IMR-90 (cell line): ENCODE measurements at regions not wholly inside any gene's neighbourhood (a gene's known extent, or its start where the extent isn't known, plus 50 kb on each side); places are given as distances from the start of the nearest gene placed in this dataset.
"Not testable (repeated sequence)": the region's sequence is repeated elsewhere in the genome, so short reads cannot be mapped to it uniquely, and the experiment has no call there.

ENCODE experiments used
- ATAC-seq: fragments of 200-7000 bp; cut with Tn5 transposase; 2 replicates; pipeline ENCODE4 v1.9.1; 2020; ENCODE audit warnings: low read depth, mild to moderate bottlenecking, moderate library complexity
- BruUV-seq: library from RNA; stranded (reverse); fragments of 400-500 nt; replicated peaks from 2 replicates; lab custom pipeline; 2021; lab: Mats Ljungman, UMichigan
- CTCF ChIA-PET: fragments of 300-600 bp; formaldehyde crosslinking; extraction: SDS; loops from one replicate; lab custom pipeline; 2021; ENCODE audit warnings: antibody characterized with exemption; lab: Yijun Ruan, JAX
- POLR2A ChIA-PET: fragments of 300-600 bp; sonication (Branson Sonifier 250); formaldehyde crosslinking; loops from one replicate; lab custom pipeline; 2022; ENCODE audit warnings: antibody characterized with exemption; ENCODE audit not compliant: unreplicated experiment; lab: Charles Lee
- DNase-seq: peaks from one replicate; pipeline ENCODE4 v3.0.0; 2013
- H2AFZ ChIP-seq: replicated peaks from 2 replicates; pipeline ENCODE3; 2013; ENCODE audit warnings: low read length, mild to moderate bottlenecking; ENCODE audit not compliant: poor library complexity
- H2AK5ac ChIP-seq: 2 replicates; pipeline ENCODE4 v1.6.1; 2013; ENCODE audit warnings: low read depth, low read length, inconsistent platforms
- H2AK9ac ChIP-seq: replicated peaks from 2 replicates; pipeline ENCODE3; 2013; ENCODE audit warnings: mild to moderate bottlenecking, low read depth, low read length, moderate library complexity; ENCODE audit not compliant: poor library complexity
- H2BK120ac ChIP-seq: 2 replicates; pipeline ENCODE4 v1.6.1; 2013; ENCODE audit warnings: low read depth, low read length, inconsistent platforms
- H2BK15ac ChIP-seq: 3 replicates; pipeline ENCODE4 v1.6.1; 2013; ENCODE audit warnings: low read depth, low read length, inconsistent platforms
- H2BK20ac ChIP-seq: 2 replicates; pipeline ENCODE4 v1.6.1; 2013; ENCODE audit warnings: low read depth, mild to moderate bottlenecking, inconsistent platforms, low read length, moderate library complexity
- H2BK5ac ChIP-seq: 2 replicates; pipeline ENCODE4 v1.6.1; 2013; ENCODE audit warnings: mild to moderate bottlenecking, low read depth, low read length, inconsistent platforms; ENCODE audit not compliant: poor library complexity, severe bottlenecking
- H3K14ac ChIP-seq: replicated peaks from 2 replicates; pipeline ENCODE4 v1.6.1; 2013; ENCODE audit warnings: low read depth, low read length, inconsistent platforms
- H3K18ac ChIP-seq: 2 replicates; pipeline ENCODE4 v1.6.1; 2013; ENCODE audit warnings: low read depth, low read length, control low read depth
- H3K23ac ChIP-seq: 2 replicates; pipeline ENCODE4 v1.6.1; 2013; ENCODE audit warnings: low read depth, low read length, inconsistent platforms
- H3K27ac ChIP-seq: 2 replicates; pipeline ENCODE4 v1.5.1; 2013; ENCODE audit warnings: mild to moderate bottlenecking, control low read depth, low read length; ENCODE audit not compliant: insufficient read depth
- H3K27me3 ChIP-seq: 2 replicates; pipeline ENCODE4 v1.6.1; 2013; ENCODE audit warnings: low read length; ENCODE audit not compliant: control insufficient read depth, insufficient read depth
- H3K36me3 ChIP-seq: 2 replicates; pipeline ENCODE4 v1.6.1; 2013; ENCODE audit warnings: low read length, mixed read lengths; ENCODE audit not compliant: control insufficient read depth, insufficient read depth
- H3K4ac ChIP-seq: 2 replicates; pipeline ENCODE4 v1.6.1; 2013; ENCODE audit warnings: low read depth, low read length, inconsistent platforms
- H3K4me1 ChIP-seq: 2 replicates; pipeline ENCODE4 v1.6.1; 2013; ENCODE audit warnings: low read length, mixed read lengths; ENCODE audit not compliant: control insufficient read depth, insufficient read depth
- H3K4me2 ChIP-seq: 2 replicates; pipeline ENCODE4 v1.6.1; 2013; ENCODE audit warnings: low read depth, mild to moderate bottlenecking, control low read depth, low read length, moderate library complexity
- H3K4me3 ChIP-seq: 2 replicates; pipeline ENCODE4 v1.5.1; 2013; ENCODE audit warnings: low read depth, mild to moderate bottlenecking, control low read depth, low read length, moderate library complexity; ENCODE audit not compliant: insufficient read depth
- H3K56ac ChIP-seq: 2 replicates; pipeline ENCODE4 v1.6.1; 2013; ENCODE audit warnings: low read length, inconsistent platforms; ENCODE audit not compliant: insufficient read depth; ENCODE audit errors: extremely low read depth
- H3K79me1 ChIP-seq, 2 experiments: 2 replicates each; pipeline ENCODE4 v1.6.1; 2013; ENCODE audit warnings: low read length in 2 of 2, inconsistent platforms in 1 of 2, low read depth in 1 of 2
- H3K9ac ChIP-seq: 2 replicates; pipeline ENCODE4 v1.6.1; 2013; ENCODE audit warnings: low read depth, low read length, control low read depth
- H3K9me1 ChIP-seq: 2 replicates; pipeline ENCODE4 v1.6.1; 2013; ENCODE audit warnings: low read length, inconsistent platforms; ENCODE audit not compliant: insufficient read depth
- H3K9me3 ChIP-seq: 2 replicates; pipeline ENCODE4 v1.6.1; 2013; ENCODE audit warnings: low read length; ENCODE audit not compliant: control insufficient read depth, insufficient read depth
- H4K20me1 ChIP-seq: 2 replicates; pipeline ENCODE4 v1.6.1; 2013; ENCODE audit warnings: low read length, inconsistent platforms; ENCODE audit not compliant: insufficient read depth
- H4K5ac ChIP-seq: 2 replicates; pipeline ENCODE4 v1.6.1; 2013; ENCODE audit warnings: mild to moderate bottlenecking, low read depth, low read length, control low read depth
- H4K8ac ChIP-seq, 2 experiments: 2 replicates each; pipeline ENCODE4 v1.6.1; 2013; ENCODE audit warnings: low read depth in 2 of 2, low read length in 2 of 2, control low read depth in 1 of 2, inconsistent platforms in 1 of 2
- H4K91ac ChIP-seq: 2 replicates; pipeline ENCODE4 v1.6.1; 2013; ENCODE audit warnings: low read depth, low read length, inconsistent platforms; ENCODE audit not compliant: insufficient read depth
- BHLHE40 ChIP-seq: fragments of 150-350 bp; IDR thresholded peaks from 2 replicates; pipeline ENCODE4 v1.6.1; 2016; ENCODE audit warnings: mild to moderate bottlenecking, low read depth, low read length
- CEBPB ChIP-seq: IDR thresholded peaks from 2 replicates; pipeline ENCODE4 v1.6.1; 2012; ENCODE audit warnings: low read depth, low read length, improper control_type of control experiment
- CHD1 ChIP-seq: IDR thresholded peaks from 2 replicates; pipeline ENCODE4 v1.6.1; 2012; ENCODE audit warnings: low read depth, low read length, improper control_type of control experiment
- MAFK ChIP-seq: IDR thresholded peaks from 2 replicates; pipeline ENCODE4 v1.6.1; 2012; ENCODE audit warnings: low read depth, low read length, improper control_type of control experiment
- MXI1 ChIP-seq: IDR thresholded peaks from 2 replicates; pipeline ENCODE4 v1.6.1; 2012; ENCODE audit warnings: low read depth, mild to moderate bottlenecking, low read length, moderate library complexity, borderline replicate concordance
- POLR2A ChIP-seq: IDR thresholded peaks from 2 replicates; pipeline ENCODE4 v1.6.1; 2012; ENCODE audit warnings: mild to moderate bottlenecking, low read depth, low read length
- RAD21 ChIP-seq: IDR thresholded peaks from 2 replicates; pipeline ENCODE4 v1.6.1; 2012; ENCODE audit warnings: low read length, improper control_type of control experiment
- RCOR1 ChIP-seq: IDR thresholded peaks from 2 replicates; pipeline ENCODE4 v1.6.1; 2012; ENCODE audit warnings: mild to moderate bottlenecking, low read length, improper control_type of control experiment; ENCODE audit not compliant: insufficient replicate concordance
- SMC3 ChIP-seq: fragments of 150-350 bp; IDR thresholded peaks from 2 replicates; pipeline ENCODE4 v1.6.1; 2016; ENCODE audit warnings: low read depth, mild to moderate bottlenecking, antibody characterized with exemption, low read length, moderate library complexity
- WGBS, 2 experiments: methylation state at CpG; one replicate each; pipeline versions ENCODE4 v1.1.5 to v1.1.7; 2013; ENCODE audit warnings: missing lambda C conversion rate in 2 of 2; ENCODE audit not compliant: insufficient read length in 1 of 2; ENCODE audit errors: extremely low coverage in 2 of 2; 5-methylcytosine and 5-hydroxymethylcytosine counted together
- dilution Hi-C: fragments of 300-500 bp; cut with HindIII; formaldehyde crosslinking; loops from one replicate; pipeline ENCODE4 v1.14.3; 2018; ENCODE audit warnings: low sequenced_read_pairs; ENCODE audit not compliant: unreplicated experiment
- in situ Hi-C: fragments of 300-500 bp; cut with MboI; formaldehyde crosslinking; loops from 3 replicates; pipeline ENCODE4 v1.14.3; 2019; ENCODE audit warnings: low sequenced_read_pairs, inconsistent platforms, mixed read lengths
- intact Hi-C: fragments of 100-400 bp; cut with micrococcal nuclease; formaldehyde crosslinking; loops from 2 replicates; pipeline ENCODE4 v1.10.0; 2022

DNA sequence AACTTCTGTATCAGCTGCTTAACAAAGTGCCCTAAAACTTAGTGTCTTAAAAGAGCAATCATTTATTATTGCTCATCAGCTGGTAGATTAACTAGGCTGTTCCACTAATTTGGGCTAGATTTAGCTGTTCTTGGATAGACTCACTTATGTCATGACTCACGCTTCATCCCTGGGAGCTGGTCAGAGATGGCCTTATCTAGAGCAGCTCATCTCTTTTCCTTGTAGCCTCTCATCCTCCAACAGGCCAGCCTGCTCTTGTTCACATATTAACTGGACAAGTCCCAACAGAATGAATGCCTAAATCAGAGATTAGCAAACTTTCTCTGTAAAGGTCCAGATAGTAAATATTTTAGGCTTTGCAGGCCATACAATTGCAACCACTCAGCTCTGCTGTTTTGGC is 66.9 kb upstream of the PLAAT1 start:
- CTCF ChIA-PET, result no interaction called here
- Histone ChIP-seq H3K27me3 (no peaks in the 10 kb centered on the region), H3K18ac (no peak overlapping the region), H3K4me3 (no peak overlapping the region), H2AK5ac (no peak overlapping the region), H3K36me3 (no peaks in the 10 kb centered on the region), H2BK15ac (no peak overlapping the region), H2AK9ac (no peak overlapping the region), H4K5ac (no peak overlapping the region), H3K79me1 (no peaks in the 10 kb centered on the region), H3K23ac (no peak overlapping the region), H3K27ac (no peak overlapping the region), H3K4me1 (no peaks in the 10 kb centered on the region), H4K8ac (no peak overlapping the region), H3K4ac (no peak overlapping the region), H3K9me1 (no peaks in the 10 kb centered on the region), H2BK20ac (no peak overlapping the region), H2AFZ (no peak overlapping the region), H2BK5ac (no peak overlapping the region), H3K9me3 (no peaks in the 10 kb centered on the region), H3K56ac (no peak overlapping the region), H2BK120ac (no peak overlapping the region), H4K20me1 (no peaks in the 10 kb centered on the region), H3K14ac (no peak overlapping the region), H3K9ac (no peak overlapping the region), H3K4me2 (no peak overlapping the region), H4K91ac (no peak overlapping the region)
- DNase-seq, result no peak
- in situ Hi-C loops (no loop called here), intact Hi-C loops (no loop called here), dilution Hi-C loops (no loop called here)
- no CpG with 5 or more reads among the region's 1 CpG for WGBS, 2 experiments
- TF ChIP-seq MXI1 (no peak), BHLHE40 (no peak), POLR2A (no peak), CEBPB (no peak), RAD21 (no peak), RCOR1 (no peak), CHD1 (no peak), SMC3 (no peak), MAFK (no peak)
- POLR2A ChIA-PET, result no interaction called here
- no peak for ATAC-seq
- BruUV-seq, result no TSS peak

DNA sequence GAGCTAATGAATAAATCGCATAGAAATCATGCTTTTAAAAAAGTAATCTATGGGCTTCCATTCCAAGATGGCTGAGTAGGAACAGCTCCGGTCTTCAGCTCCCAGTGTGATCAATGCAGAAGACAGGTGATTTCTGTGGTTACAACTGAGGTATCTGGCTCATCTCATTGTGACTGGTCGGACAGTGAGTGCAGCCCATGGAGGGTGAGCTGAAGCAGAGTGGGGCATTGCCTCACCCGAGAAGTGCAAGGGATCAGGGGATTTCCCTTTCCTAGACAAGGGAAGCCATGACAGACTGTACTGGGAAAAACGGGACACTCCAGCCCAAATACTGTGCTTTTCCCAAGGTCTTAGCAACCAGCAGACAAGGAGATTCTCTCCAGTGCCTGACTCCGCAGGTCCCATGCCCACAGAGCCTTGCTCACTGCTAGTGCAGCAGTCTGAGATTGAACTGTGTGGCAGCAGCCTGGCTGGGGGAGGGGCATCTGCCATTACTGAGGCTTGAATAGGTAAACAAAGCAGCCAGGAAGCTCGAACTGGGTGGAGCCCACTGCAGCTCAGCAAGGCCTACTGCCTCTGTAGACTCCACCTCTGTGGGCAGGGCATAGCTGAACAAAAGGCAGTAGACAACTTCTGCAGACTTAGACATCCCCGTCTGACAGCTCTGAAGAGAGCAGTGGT is 61.5 kb upstream of the PLAAT1 start:
- H2AFZ ChIP-seq, H3K4me2 ChIP-seq, H3K9me1 ChIP-seq, H3K56ac ChIP-seq, H3K27ac ChIP-seq, H3K9me3 ChIP-seq, H3K4me3 ChIP-seq, dilution Hi-C loops, H2BK120ac ChIP-seq, H4K8ac ChIP-seq, ATAC-seq, H2AK9ac ChIP-seq, H3K14ac ChIP-seq, H3K4me1 ChIP-seq, in situ Hi-C loops, H3K18ac ChIP-seq, H2BK20ac ChIP-seq, H3K79me1 ChIP-seq, H4K91ac ChIP-seq, H4K5ac ChIP-seq, DNase-seq, H3K4ac ChIP-seq, intact Hi-C loops, H3K36me3 ChIP-seq, H3K27me3 ChIP-seq, POLR2A ChIA-PET, H3K23ac ChIP-seq, BruUV-seq, H4K20me1 ChIP-seq, H3K9ac ChIP-seq, H2BK15ac ChIP-seq, CTCF ChIA-PET, H2BK5ac ChIP-seq, H2AK5ac ChIP-seq: not testable (repeated sequence)
- 20% methylated on average over 1 of the region's 8 CpGs; no CpG with 5 or more reads in 1 of the 2 experiments for WGBS, 2 experiments
